ENCODE measurements at regions not wholly inside any gene's neighbourhood (a gene's known extent, or its start where the extent isn't known, plus 50 kb on each side); places are given as distances from the start of the nearest gene placed in this dataset.

- H3K4me3 ChIP-seq (ENCODE audit: severe bottlenecking), result no peak overlapping the region
- DNase-seq (ENCODE audit: low spot score) (no peak), ATAC-seq (ENCODE audit: low read depth) (no peak)
- H3K27ac ChIP-seq (ENCODE audit: poor library complexity, severe bottlenecking), result no peak overlapping the region
- H3K4me1 ChIP-seq (ENCODE audit: insufficient read depth, poor library complexity, severe bottlenecking), result no peaks in the 10 kb centered on the region
- no peaks in the 10 kb centered on the region for H3K36me3 ChIP-seq (ENCODE audit: low read depth)
- no peaks in the 10 kb centered on the region for H3K9me3 ChIP-seq (ENCODE audit: severe bottlenecking)
- no peaks in the 10 kb centered on the region for H3K27me3 ChIP-seq (ENCODE audit: insufficient read depth, poor library complexity, severe bottlenecking)
- no peak for TF ChIP-seq CTCF (IDR thresholded peaks at IDR 0.05; ENCODE audit: poor library complexity, severe bottlenecking)
Observed at GRCh38 chr13:83547043-83547442, 335.2 kb downstream of the SLITRK1 start.

GRCh38 chr13:83546476-83546875 lies 335.8 kb downstream of the SLITRK1 start:
- H3K4me3 ChIP-seq (ENCODE audit: severe bottlenecking), result no peak overlapping the region
- no peak for TF ChIP-seq CTCF (IDR thresholded peaks at IDR 0.05; ENCODE audit: poor library complexity, severe bottlenecking)
- no peaks in the 10 kb centered on the region for H3K27me3 ChIP-seq (ENCODE audit: insufficient read depth, poor library complexity, severe bottlenecking)
- no peaks in the 10 kb centered on the region for H3K36me3 ChIP-seq (ENCODE audit: low read depth)
- no peaks in the 10 kb centered on the region for H3K9me3 ChIP-seq (ENCODE audit: severe bottlenecking)
- no peak overlapping the region for H3K27ac ChIP-seq (ENCODE audit: poor library complexity, severe bottlenecking)
- DNase-seq (ENCODE audit: low spot score) (no peak), ATAC-seq (ENCODE audit: low read depth) (no peak)
- no peaks in the 10 kb centered on the region for H3K4me1 ChIP-seq (ENCODE audit: insufficient read depth, poor library complexity, severe bottlenecking)

GRCh38 chr13:83538636-83539035 lies 343.6 kb downstream of the SLITRK1 start:
- Histone ChIP-seq H3K4me3 (ENCODE audit: severe bottlenecking) (no peak overlapping the region), H3K4me1 (ENCODE audit: insufficient read depth, poor library complexity, severe bottlenecking) (no peaks in the 10 kb centered on the region), H3K27ac (ENCODE audit: poor library complexity, severe bottlenecking) (no peak overlapping the region), H3K36me3 (ENCODE audit: low read depth) (no peaks in the 10 kb centered on the region), H3K9me3 (ENCODE audit: severe bottlenecking) (no peaks in the 10 kb centered on the region), H3K27me3 (ENCODE audit: insufficient read depth, poor library complexity, severe bottlenecking) (no peaks in the 10 kb centered on the region)
- DNase-seq (ENCODE audit: low spot score) (no peak), ATAC-seq (ENCODE audit: low read depth) (no peak)
- no peak for TF ChIP-seq CTCF (IDR thresholded peaks at IDR 0.05; ENCODE audit: poor library complexity, severe bottlenecking)

GRCh38 chr13:83536941-83537340 lies 345.3 kb downstream of the SLITRK1 start:
- Histone ChIP-seq H3K9me3 (ENCODE audit: severe bottlenecking) (no peaks in the 10 kb centered on the region), H3K27ac (ENCODE audit: poor library complexity, severe bottlenecking) (no peak overlapping the region), H3K4me1 (ENCODE audit: insufficient read depth, poor library complexity, severe bottlenecking) (no peaks in the 10 kb centered on the region), H3K36me3 (ENCODE audit: low read depth) (no peaks in the 10 kb centered on the region), H3K4me3 (ENCODE audit: severe bottlenecking) (no peak overlapping the region), H3K27me3 (ENCODE audit: insufficient read depth, poor library complexity, severe bottlenecking) (no peaks in the 10 kb centered on the region)
- ATAC-seq (ENCODE audit: low read depth), result no peak
- no peak for DNase-seq (ENCODE audit: low spot score)
- TF ChIP-seq CTCF (IDR thresholded peaks at IDR 0.05; ENCODE audit: poor library complexity, severe bottlenecking), result no peak

- H3K27me3 ChIP-seq (ENCODE audit: insufficient read depth, poor library complexity, severe bottlenecking), result no peaks in the 10 kb centered on the region
- no peak overlapping the region for H3K4me3 ChIP-seq (ENCODE audit: severe bottlenecking)
- H3K27ac ChIP-seq (ENCODE audit: poor library complexity, severe bottlenecking), result no peak overlapping the region
- no peak for TF ChIP-seq CTCF (IDR thresholded peaks at IDR 0.05; ENCODE audit: poor library complexity, severe bottlenecking)
- no peak for DNase-seq (ENCODE audit: low spot score)
- H3K4me1 ChIP-seq (ENCODE audit: insufficient read depth, poor library complexity, severe bottlenecking), result no peaks in the 10 kb centered on the region
- no peaks in the 10 kb centered on the region for H3K9me3 ChIP-seq (ENCODE audit: severe bottlenecking)
- no peaks in the 10 kb centered on the region for H3K36me3 ChIP-seq (ENCODE audit: low read depth)
- ATAC-seq (ENCODE audit: low read depth), result no peak
Observed at GRCh38 chr13:83536153-83536552, 346.1 kb downstream of the SLITRK1 start.
